K562 (cell line): ENCODE measurements at regions not wholly inside any gene's neighbourhood (a gene's known extent, or its start where the extent isn't known, plus 50 kb on each side); places are given as distances from the start of the nearest gene placed in this dataset.

Experiments
- BCOR ChIP-seq: fragments of 450-650 bp; IDR thresholded peaks from 2 replicates; pipeline ENCODE4 v1.6.1; 2016
- ILK ChIP-seq: fragments of 450-650 bp; IDR thresholded peaks from 2 replicates; pipeline ENCODE4 v1.6.1; 2016; ENCODE audit warnings: missing genetic modification characterization, low read depth, mild to moderate bottlenecking, missing compliant biosample characterization, moderate library complexity, borderline replicate concordance
- SIN3A ChIP-seq, 2 experiments: fragments of 150-350 bp in 1 of 2; IDR thresholded peaks; 2 replicates each; pipeline ENCODE4 v1.6.1; 2011 to 2016; ENCODE audit warnings: borderline replicate concordance in 2 of 2, low read depth in 2 of 2, low read length in 2 of 2, mild to moderate bottlenecking in 2 of 2, moderate library complexity in 2 of 2; ENCODE audit not compliant: control insufficient read depth in 1 of 2
- SMAD1 ChIP-seq: fragments of 150-350 bp; IDR thresholded peaks from 2 replicates; pipeline ENCODE4 v1.6.1; 2014; ENCODE audit warnings: low read length, low read depth; ENCODE audit not compliant: partially characterized antibody
- TEAD2 ChIP-seq: fragments of 450-650 bp; IDR thresholded peaks from 2 replicates; pipeline ENCODE4 v1.6.1; 2016; ENCODE audit warnings: missing genetic modification characterization, control low read depth, missing compliant biosample characterization
- ZNF232 ChIP-seq: sonication (generic); formaldehyde crosslinking; IDR thresholded peaks from 2 replicates; pipeline ENCODE4 v1.8.0; 2022; ENCODE audit warnings: mild to moderate bottlenecking, missing genetic modification reagents
- TF ChIP-seq, protein P1 (sequence below): sonication (generic); formaldehyde crosslinking; IDR thresholded peaks from 2 replicates; pipeline ENCODE4 v1.8.1; 2023; ENCODE audit warnings: mild to moderate bottlenecking, missing genetic modification reagents, moderate library complexity
- TF ChIP-seq, protein P2 (sequence below), 3 experiments: fragments of 200-800 bp in 1 of 3; sonication (Bioruptor generic) in 1 of 3; sonication (generic) in 1 of 3; formaldehyde crosslinking in 1 of 3; IDR thresholded peaks; 2 replicates each; pipeline versions ENCODE4 v1.6.1 to v1.8.0; 2016 to 2022; ENCODE audit warnings: mild to moderate bottlenecking in 2 of 3, missing compliant biosample characterization in 2 of 3, missing genetic modification characterization in 2 of 3, missing genetic modification reagents in 1 of 3
- TF ChIP-seq, protein P3 (sequence below): fragments of 250-450 bp; sonication (Bioruptor Pico); IDR thresholded peaks from 2 replicates; pipeline ENCODE4 v1.5.0; 2021; ENCODE audit warnings: mild to moderate bottlenecking, borderline replicate concordance
- TF ChIP-seq, protein P4 (sequence below): fragments of 250-450 bp; sonication (Bioruptor Pico); IDR thresholded peaks from 2 replicates; pipeline ENCODE4 v1.5.0; 2020; ENCODE audit warnings: mild to moderate bottlenecking
- TF ChIP-seq, protein P5 (sequence below), 2 experiments: fragments of 250-450 bp in 1 of 2; fragments of 450-650 bp in 1 of 2; sonication (Bioruptor Pico) in 1 of 2; IDR thresholded peaks; 2 replicates each; pipeline versions ENCODE4 v1.6.1 to v1.8.0; 2016 to 2021; ENCODE audit warnings: mild to moderate bottlenecking in 2 of 2, moderate library complexity in 2 of 2, missing compliant biosample characterization in 1 of 2, missing genetic modification characterization in 1 of 2

DNA sequence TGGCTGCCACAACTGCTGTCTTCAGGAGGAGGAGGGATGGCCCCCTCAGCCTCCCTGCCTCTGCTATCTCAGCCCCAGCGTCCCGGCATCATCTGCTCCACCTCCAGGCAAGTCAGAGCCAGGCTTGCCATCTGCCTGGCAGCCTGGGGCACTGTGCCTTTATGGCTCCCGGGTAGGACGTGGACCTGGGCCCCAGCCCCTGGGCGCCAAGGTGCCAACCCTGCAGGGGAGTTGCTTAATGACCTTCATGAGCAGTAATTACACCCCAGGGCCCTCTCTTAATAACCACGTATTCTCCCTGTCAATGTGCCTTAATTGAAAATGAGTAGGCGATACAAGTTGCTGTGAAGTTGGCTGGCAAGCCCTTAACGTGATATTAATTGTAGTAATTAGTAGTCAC, 122.1 kb upstream of the MLN start (continued):
- TF ChIP-seq, protein P1, sequence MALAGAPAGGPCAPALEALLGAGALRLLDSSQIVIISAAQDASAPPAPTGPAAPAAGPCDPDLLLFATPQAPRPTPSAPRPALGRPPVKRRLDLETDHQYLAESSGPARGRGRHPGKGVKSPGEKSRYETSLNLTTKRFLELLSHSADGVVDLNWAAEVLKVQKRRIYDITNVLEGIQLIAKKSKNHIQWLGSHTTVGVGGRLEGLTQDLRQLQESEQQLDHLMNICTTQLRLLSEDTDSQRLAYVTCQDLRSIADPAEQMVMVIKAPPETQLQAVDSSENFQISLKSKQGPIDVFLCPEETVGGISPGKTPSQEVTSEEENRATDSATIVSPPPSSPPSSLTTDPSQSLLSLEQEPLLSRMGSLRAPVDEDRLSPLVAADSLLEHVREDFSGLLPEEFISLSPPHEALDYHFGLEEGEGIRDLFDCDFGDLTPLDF (CRISPR knock-in tag), result no peak
- no peak for TF ChIP-seq BCOR
- TF ChIP-seq, protein P2, sequence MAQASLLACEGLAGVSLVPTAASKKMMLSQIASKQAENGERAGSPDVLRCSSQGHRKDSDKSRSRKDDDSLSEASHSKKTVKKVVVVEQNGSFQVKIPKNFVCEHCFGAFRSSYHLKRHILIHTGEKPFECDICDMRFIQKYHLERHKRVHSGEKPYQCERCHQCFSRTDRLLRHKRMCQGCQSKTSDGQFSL (CRISPR knock-in tag; IDR thresholded peaks at IDR 0.05), result no peak
- TF ChIP-seq, protein P2 (tag; IDR thresholded peaks at IDR 0.05), result no peak
- TF ChIP-seq, protein P3, sequence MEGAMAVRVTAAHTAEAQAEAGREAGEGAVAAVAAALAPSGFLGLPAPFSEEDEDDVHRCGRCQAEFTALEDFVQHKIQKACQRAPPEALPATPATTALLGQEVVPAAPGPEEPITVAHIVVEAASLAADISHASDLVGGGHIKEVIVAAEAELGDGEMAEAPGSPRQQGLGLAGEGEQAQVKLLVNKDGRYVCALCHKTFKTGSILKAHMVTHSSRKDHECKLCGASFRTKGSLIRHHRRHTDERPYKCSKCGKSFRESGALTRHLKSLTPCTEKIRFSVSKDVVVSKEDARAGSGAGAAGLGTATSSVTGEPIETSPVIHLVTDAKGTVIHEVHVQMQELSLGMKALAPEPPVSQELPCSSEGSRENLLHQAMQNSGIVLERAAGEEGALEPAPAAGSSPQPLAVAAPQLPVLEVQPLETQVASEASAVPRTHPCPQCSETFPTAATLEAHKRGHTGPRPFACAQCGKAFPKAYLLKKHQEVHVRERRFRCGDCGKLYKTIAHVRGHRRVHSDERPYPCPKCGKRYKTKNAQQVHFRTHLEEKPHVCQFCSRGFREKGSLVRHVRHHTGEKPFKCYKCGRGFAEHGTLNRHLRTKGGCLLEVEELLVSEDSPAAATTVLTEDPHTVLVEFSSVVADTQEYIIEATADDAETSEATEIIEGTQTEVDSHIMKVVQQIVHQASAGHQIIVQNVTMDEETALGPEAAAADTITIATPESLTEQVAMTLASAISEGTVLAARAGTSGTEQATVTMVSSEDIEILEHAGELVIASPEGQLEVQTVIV (CRISPR knock-in tag), result no peak
- TF ChIP-seq, protein P4, sequence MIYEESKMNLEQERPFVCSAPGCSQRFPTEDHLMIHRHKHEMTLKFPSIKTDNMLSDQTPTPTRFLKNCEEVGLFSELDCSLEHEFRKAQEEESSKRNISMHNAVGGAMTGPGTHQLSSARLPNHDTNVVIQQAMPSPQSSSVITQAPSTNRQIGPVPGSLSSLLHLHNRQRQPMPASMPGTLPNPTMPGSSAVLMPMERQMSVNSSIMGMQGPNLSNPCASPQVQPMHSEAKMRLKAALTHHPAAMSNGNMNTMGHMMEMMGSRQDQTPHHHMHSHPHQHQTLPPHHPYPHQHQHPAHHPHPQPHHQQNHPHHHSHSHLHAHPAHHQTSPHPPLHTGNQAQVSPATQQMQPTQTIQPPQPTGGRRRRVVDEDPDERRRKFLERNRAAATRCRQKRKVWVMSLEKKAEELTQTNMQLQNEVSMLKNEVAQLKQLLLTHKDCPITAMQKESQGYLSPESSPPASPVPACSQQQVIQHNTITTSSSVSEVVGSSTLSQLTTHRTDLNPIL, result no peak
- TF ChIP-seq SMAD1, result no peak
- TF ChIP-seq SIN3A (IDR thresholded peaks at IDR 0.05; ENCODE audit: borderline replicate concordance in 2 of 2, control insufficient read depth in 1 of 2, low read depth in 2 of 2, low read length in 2 of 2), result no peak
- no peak for TF ChIP-seq TEAD2
- TF ChIP-seq ZNF232 (CRISPR knock-in tag), result no peak
- TF ChIP-seq, protein P5, sequence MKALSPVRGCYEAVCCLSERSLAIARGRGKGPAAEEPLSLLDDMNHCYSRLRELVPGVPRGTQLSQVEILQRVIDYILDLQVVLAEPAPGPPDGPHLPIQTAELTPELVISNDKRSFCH (CRISPR knock-in tag; IDR thresholded peaks at IDR 0.05), result no peak
- TF ChIP-seq, protein P5 (tag; IDR thresholded peaks at IDR 0.05), result no peak
- TF ChIP-seq ILK (tag), result no peak
- TF ChIP-seq, all 486 proteins: peak for 0
